Caki2 (cell line): ENCODE measurements at regions not wholly inside any gene's neighbourhood (a gene's known extent, or its start where the extent isn't known, plus 50 kb on each side); places are given as distances from the start of the nearest gene placed in this dataset.

ENCODE experiments used
- DNase-seq: peaks from one replicate; pipeline ENCODE4 v3.0.0-alpha.2; 2015; ENCODE audit warnings: low read depth
- in situ Hi-C: cut with HindIII; loops from 2 replicates; pipeline ENCODE4 v1.10.0; 2016; ENCODE audit warnings: low sequenced_read_pairs, low pct_unique_long_range_greater_than_20kb, mixed read lengths

DNA sequence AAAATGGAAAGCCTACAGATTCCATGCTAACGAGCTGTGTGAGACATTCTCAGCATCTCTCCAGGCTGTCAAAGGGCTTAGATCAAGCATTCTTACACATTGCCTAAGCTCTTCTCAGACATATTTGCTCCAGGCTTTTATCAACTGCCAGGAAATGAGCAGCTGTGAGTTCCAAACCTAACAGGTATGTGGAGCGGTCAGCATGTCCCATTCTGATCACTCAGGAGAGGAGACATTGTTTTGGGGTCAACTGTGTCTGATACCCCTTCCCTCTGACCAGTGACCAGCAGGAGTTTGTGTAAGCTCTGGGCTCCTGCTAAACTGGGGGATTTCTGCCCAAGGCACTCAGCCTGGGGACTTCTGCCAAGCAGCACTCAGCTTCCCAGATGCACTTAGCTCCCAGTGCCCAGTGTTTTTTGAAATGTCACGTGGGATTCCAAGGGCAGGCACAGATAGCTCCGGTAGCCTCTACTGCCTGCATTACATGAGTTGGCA, 229.1 kb downstream of the SEC61B start:
- no peak for DNase-seq
- in situ Hi-C loops: no loop called here

DNA sequence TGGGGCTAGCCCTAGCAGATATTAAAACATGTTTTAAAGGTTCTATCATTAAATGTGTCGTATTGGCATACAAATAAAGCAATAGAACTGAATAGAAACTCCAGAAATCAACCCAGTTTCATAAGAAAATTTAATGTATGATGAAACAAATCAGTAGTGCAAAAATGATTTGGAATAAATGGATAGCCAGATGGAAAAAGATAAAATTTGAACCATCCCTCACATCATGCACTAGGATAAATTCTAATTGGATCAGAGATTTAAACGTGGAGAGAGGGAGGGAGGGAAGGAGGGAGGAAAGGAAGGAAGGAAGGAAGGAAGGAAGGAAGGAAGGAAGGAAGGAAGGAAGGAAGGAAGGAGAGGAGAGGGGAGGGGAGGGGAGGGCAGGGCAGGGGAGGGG, 235.3 kb downstream of the SEC61B start:
- no peak for DNase-seq
- in situ Hi-C loops: no loop called here

DNA sequence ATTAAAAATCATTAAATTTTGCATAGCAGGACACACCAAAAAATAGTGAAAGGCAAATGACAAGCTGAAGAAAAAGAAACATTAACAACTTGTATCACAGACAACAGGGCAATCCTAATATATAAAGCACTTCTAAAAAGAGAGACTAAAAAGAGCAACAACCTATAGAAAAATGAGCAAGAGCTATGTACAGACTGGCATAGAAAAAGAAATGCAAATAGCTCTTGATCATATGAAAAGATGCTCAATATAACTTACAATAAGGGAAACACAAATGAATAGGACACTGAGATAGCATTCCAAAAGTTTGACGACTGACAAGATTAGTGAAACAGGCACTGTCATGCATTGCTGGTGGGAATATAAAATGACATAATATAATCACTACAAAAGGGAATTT, 235.9 kb downstream of the SEC61B start:
- in situ Hi-C loops: no loop called here
- DNase-seq: no peak

- no peak for DNase-seq
- in situ Hi-C loops: no loop called here
Observed at GRCh38 chr9:99459919-99460318, 237.8 kb downstream of the SEC61B start.

GRCh38 chr9:99463131-99463530, 241.0 kb downstream of the SEC61B start:
- no peak for DNase-seq
- in situ Hi-C loops: no loop called here

- in situ Hi-C loops: no loop called here
- DNase-seq: no peak
Observed at GRCh38 chr9:99464568-99464967, 242.5 kb downstream of the SEC61B start.

- in situ Hi-C loops: no loop called here
Observed at GRCh38 chr9:99465231-99465907, 243.3 kb downstream of the SEC61B start.

GRCh38 chr9:99466104-99466503, 244.0 kb downstream of the SEC61B start:
- in situ Hi-C loops: no loop called here
- no peak for DNase-seq

More at GRCh38 chr9:99465231-99465907, 243.3 kb downstream of the SEC61B start:
- no peak for DNase-seq

GRCh38 chr9:99466781-99467180, 244.7 kb downstream of the SEC61B start:
- no peak for DNase-seq
- in situ Hi-C loops: no loop called here

DNA sequence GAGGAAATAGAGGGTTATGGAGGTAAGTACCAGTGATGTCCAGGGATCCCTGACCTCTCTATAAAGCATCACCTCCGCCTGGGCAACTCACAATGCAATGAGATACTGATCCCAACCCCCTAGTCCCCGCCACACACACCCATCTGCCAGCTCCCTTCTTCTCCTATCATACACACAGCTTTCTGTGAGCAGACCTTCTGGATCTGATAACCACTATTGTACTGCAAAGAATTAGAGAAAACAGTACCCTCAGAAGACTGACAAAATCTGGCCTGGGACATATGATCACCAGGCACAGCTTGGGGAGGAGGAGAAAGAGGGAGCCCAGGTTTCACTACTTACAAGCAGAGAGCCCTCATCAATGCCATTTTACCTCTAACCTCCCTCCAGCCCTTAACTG, 249.0 kb downstream of the SEC61B start:
- DNase-seq: no peak
- in situ Hi-C loops: no loop called here

GRCh38 chr9:99472240-99472915, 250.3 kb downstream of the SEC61B start:
- DNase-seq: no peak
- in situ Hi-C loops: no loop called here

- in situ Hi-C loops: no loop called here
- DNase-seq: no peak
Observed at GRCh38 chr9:99472916-99473245, 250.8 kb downstream of the SEC61B start.

GRCh38 chr9:99474186-99474585, 252.1 kb downstream of the SEC61B start:
- DNase-seq: no peak
- in situ Hi-C loops: no loop called here

DNA sequence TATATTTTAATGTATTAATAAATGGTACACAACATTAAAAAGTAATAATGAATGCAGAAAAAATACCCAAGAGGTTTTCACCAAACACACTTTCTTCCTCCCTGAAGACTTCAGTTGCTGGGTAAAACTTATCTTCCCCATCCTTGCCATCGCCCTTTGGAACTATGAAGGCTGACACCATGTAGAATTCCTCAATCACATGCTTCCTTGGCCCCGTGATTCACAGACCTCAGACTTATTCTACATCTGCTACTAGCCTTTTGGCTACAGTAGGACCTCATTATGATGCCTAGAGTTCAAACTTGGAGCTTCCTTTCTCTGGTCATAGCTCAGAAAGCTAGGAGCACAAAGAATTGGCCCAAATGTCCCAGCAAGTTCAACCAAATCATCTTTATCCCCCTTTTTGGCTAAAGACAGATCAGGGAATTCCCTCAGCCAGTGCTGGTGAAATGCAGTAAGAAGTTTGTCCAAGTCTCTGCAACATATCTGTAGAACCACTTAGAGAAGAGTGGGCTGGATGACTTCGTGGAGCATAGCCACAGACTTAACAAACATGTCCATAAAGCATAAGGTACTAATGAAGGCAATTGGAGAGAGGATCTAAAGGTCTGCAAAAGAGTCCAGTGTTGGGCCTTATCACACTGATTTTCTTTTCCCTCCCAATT, 253.5 kb downstream of the SEC61B start:
- in situ Hi-C loops: no loop called here
- DNase-seq: no peak

DNA sequence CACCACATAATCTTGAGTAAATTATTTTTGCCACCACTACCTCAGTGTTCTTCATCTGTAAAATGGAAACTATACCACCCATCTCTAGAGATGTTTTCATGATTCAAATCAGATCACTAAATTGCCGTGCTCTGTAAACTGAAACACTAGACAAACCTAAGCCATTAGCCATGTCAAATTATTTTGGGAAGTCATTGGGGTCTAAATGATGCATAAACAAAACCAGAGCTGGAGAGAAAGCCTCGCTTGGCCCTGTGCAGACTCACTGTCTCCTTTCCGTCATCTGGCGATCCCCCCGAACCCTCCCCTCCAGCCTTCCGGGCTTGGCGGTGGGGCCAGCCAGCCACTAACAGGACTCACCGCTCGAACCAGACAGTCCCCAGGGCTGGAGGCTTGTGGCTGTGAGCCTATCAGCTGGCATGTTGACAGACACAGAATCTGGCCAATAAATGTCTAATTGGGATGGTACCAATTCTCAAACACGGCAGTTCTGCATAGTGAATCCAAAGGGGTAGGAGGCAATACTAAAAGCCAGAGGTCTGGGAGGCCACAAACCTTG, 256.5 kb downstream of the SEC61B start:
- in situ Hi-C loops: no loop called here
- no peak for DNase-seq

GRCh38 chr9:99479929-99480328, 257.8 kb downstream of the SEC61B start:
- in situ Hi-C loops: no loop called here
- DNase-seq: no peak

DNA sequence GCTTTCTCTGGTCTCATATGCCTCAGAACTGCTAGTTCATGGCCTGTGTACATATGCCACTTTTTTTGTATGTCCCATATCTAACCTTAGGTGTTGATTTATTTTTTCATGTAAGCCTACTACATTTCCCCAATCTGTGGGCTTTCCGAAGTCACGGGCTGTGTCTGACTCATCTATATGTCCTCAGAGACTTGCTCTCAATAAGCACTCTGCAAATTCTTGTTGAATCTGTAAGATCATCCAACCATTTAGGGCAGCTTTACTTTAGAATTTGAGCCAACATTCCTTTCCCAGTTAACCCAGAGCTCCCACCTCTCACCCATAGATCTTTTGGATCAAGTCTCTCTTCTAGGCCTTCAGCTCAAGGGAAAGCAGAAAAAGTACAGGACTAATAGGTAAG, 263.4 kb downstream of the SEC61B start:
- DNase-seq: no peak
- in situ Hi-C loops: no loop called here

DNA sequence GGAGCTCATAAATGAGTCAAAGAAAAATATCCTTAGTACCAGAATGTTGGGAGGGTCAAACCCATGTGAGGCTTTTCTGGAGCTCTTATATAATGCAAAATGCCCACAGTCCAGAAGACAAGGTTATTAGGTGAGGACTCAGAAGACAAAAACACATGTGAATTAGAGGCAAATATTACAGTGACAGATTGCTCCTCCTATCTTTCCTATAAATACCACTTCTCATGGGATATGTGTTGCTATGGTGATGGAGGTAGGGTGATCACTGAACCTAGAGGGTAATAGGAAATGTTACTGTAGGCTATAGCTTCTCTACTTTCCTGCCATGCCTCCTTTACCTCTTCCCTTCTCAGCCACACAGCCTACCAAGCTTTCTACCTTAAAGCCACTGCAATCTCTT, 264.6 kb downstream of the SEC61B start:
- in situ Hi-C loops: no loop called here
- DNase-seq: no peak
